GM23338 (cell line): ENCODE measurements at regions not wholly inside any gene's neighbourhood (a gene's known extent, or its start where the extent isn't known, plus 50 kb on each side); places are given as distances from the start of the nearest gene placed in this dataset.
A peak's percentile ranks its signal among the peaks of the same experiment; 100 is the strongest.

ENCODE experiments used
- ATAC-seq: fragments of 200-7000 bp; cut with Tn5 transposase; 3 replicates; pipeline ENCODE4 v1.9.1; 2020
- DNase-seq: peaks from one replicate; pipeline ENCODE4 v3.0.0-alpha.2; 2015; ENCODE audit warnings: low spot score
- H2AFZ ChIP-seq: fragments of 200-600 bp; sonication (generic); 2 replicates; pipeline ENCODE4 v1.8.0; 2016; ENCODE audit warnings: antibody characterized with exemption, mild to moderate bottlenecking, moderate library complexity
- H3F3A ChIP-seq: fragments of 200-600 bp; sonication (generic); replicated peaks from 2 replicates; pipeline ENCODE4 v1.8.0; 2017; ENCODE audit warnings: antibody characterized with exemption, mixed run types, low read depth
- H3K27ac ChIP-seq: fragments of 200-600 bp; sonication (generic); 2 replicates; pipeline ENCODE4 v1.6.1; 2016; ENCODE audit warnings: low read depth
- H3K27me3 ChIP-seq: fragments of 200-600 bp; sonication (generic); 2 replicates; pipeline ENCODE4 v1.8.0; 2016; ENCODE audit warnings: mild to moderate bottlenecking, mixed run types, moderate library complexity; ENCODE audit not compliant: insufficient read depth
- H3K36me3 ChIP-seq: fragments of 200-600 bp; sonication (generic); 2 replicates; pipeline ENCODE4 v1.8.0; 2016; ENCODE audit warnings: mild to moderate bottlenecking; ENCODE audit not compliant: insufficient read depth
- H3K4me1 ChIP-seq: fragments of 200-600 bp; sonication (generic); 2 replicates; pipeline ENCODE4 v1.8.0; 2016; ENCODE audit warnings: mild to moderate bottlenecking, moderate library complexity; ENCODE audit not compliant: insufficient read depth
- H3K4me2 ChIP-seq: fragments of 200-600 bp; sonication (generic); 2 replicates; pipeline ENCODE4 v1.7.1; 2017; ENCODE audit warnings: mixed run types
- H3K4me3 ChIP-seq: fragments of 200-600 bp; sonication (generic); 2 replicates; pipeline ENCODE4 v1.6.1; 2016; ENCODE audit warnings: mixed run types
- H3K79me2 ChIP-seq: fragments of 200-600 bp; sonication (generic); replicated peaks from 2 replicates; pipeline ENCODE4 v1.8.0; 2017; ENCODE audit warnings: mild to moderate bottlenecking; ENCODE audit not compliant: insufficient read depth
- H3K9me2 ChIP-seq: fragments of 200-600 bp; sonication (generic); 2 replicates; pipeline ENCODE4 v1.8.0; 2017; ENCODE audit not compliant: insufficient read depth
- H4K20me1 ChIP-seq: fragments of 200-600 bp; sonication (generic); replicated peaks from 2 replicates; pipeline ENCODE4 v1.8.0; 2017; ENCODE audit warnings: mild to moderate bottlenecking; ENCODE audit not compliant: insufficient read depth
- H3K27ac Mint-ChIP-seq: 2 replicates; pipeline ENCODE4 v1.8.0; 2020; ENCODE audit warnings: inconsistent platforms, mild to moderate bottlenecking, moderate library complexity, mixed read lengths
- H3K27me3 Mint-ChIP-seq: 3 replicates; pipeline ENCODE4 v1.8.0; 2022; ENCODE audit warnings: low read depth, mild to moderate bottlenecking, moderate library complexity, mixed read lengths, inconsistent platforms; ENCODE audit not compliant: insufficient read depth, poor library complexity
- H3K36me3 Mint-ChIP-seq: 3 replicates; pipeline ENCODE4 v1.8.0; 2021; ENCODE audit warnings: low read depth, mild to moderate bottlenecking, inconsistent platforms, moderate library complexity, mixed read lengths
- H3K4me1 Mint-ChIP-seq: 3 replicates; pipeline ENCODE4 v1.8.0; 2020; ENCODE audit warnings: mild to moderate bottlenecking, inconsistent platforms, mixed read lengths
- H3K4me3 Mint-ChIP-seq: 3 replicates; pipeline ENCODE4 v1.8.0; 2021; ENCODE audit warnings: moderate library complexity, mild to moderate bottlenecking, inconsistent platforms, mixed read lengths
- H3K9me3 Mint-ChIP-seq: 3 replicates; pipeline ENCODE4 v1.8.0; 2020; ENCODE audit warnings: moderate library complexity, mild to moderate bottlenecking, inconsistent platforms, mixed read lengths
- EZH2phosphoT487 ChIP-seq: fragments of 200-600 bp; sonication (generic); IDR thresholded peaks from one replicate; pipeline ENCODE4 v1.8.1; 2018; ENCODE audit warnings: antibody characterized with exemption; ENCODE audit not compliant: unreplicated experiment
- JUNB ChIP-seq: IDR thresholded peaks from one replicate; pipeline ENCODE4 v1.6.1; 2016; ENCODE audit warnings: antibody characterized with exemption; ENCODE audit not compliant: unreplicated experiment
- NANOG ChIP-seq: IDR thresholded peaks from 2 replicates; pipeline ENCODE4 v1.6.1; 2016; ENCODE audit warnings: antibody characterized with exemption, borderline replicate concordance
- POLR2AphosphoS5 ChIP-seq: IDR thresholded peaks from 2 replicates; pipeline ENCODE4 v1.6.1; 2016; ENCODE audit warnings: antibody characterized with exemption, low read depth
- STAT1 ChIP-seq: IDR thresholded peaks from one replicate; pipeline ENCODE4 v1.6.1; 2016; ENCODE audit warnings: antibody characterized with exemption; ENCODE audit not compliant: unreplicated experiment
- TF ChIP-seq, protein P1 (sequence below): fragments of 250-450 bp; sonication (Bioruptor Pico); IDR thresholded peaks from 2 replicates; pipeline ENCODE4 v1.5.0; 2020; ENCODE audit warnings: mild to moderate bottlenecking, moderate library complexity
- TF ChIP-seq, protein P2 (sequence below): IDR thresholded peaks from one replicate; pipeline ENCODE4 v1.6.1; 2018; ENCODE audit warnings: antibody characterized with exemption; ENCODE audit not compliant: unreplicated experiment
- TF ChIP-seq, protein P3 (sequence below): IDR thresholded peaks from 2 replicates; pipeline ENCODE4 v1.6.1; 2016; ENCODE audit warnings: antibody characterized with exemption

DNA sequence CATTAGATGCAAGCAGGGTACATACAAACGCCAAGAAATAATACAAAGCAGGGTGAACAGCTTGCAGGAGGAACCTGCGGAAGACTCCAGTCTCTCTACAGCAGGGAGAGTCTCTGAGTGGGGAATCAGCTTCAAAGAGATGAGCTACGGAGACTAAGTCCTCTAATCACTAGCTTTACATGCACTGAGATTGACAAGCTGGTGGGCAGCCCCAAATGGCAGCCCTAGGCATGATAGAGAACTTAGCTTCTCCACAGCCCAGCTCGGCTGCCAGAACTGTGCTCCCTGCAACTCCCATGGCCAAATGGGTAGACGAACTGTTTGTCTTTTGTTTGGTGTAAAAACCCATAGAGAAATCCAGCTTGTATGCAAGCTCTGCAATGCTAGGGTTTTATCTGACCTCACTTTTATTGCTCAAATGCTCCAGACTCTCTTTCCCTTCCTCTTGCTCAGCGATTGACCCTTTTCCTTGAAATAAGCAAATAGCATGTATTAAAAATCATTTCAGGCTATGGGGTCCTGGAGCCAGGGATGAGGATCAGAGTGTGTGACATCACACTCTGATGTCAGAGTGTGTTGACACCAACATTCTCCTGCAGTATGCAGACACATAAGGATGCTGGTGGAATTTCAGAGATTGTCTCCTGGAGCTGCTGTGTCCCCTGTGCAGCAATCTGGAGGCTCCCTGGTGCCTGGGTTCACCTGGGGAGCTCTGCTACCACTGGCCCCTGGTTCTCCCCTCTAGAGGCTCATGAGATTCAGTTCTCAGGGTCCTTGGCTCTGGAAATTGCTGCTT, 238.5 kb downstream of the TTLL7 start:
- ATAC-seq = no peak; the same call in 2 of the 3 replicates
- no peak overlapping the region for H3K27ac ChIP-seq

More for the DNA sequence above, 238.5 kb downstream of the TTLL7 start:
- Mint-ChIP-seq H3K9me3 (no peaks in the 10 kb centered on the region), H3K4me1 (peaks cover 17% of the 10 kb centered on the region), H3K36me3 (no peaks in the 10 kb centered on the region), H3K4me3 (no peak overlapping the region), H3K27ac (no peak overlapping the region), H3K27me3 (no peaks in the 10 kb centered on the region)
- no peaks in the 10 kb centered on the region for H3K27me3 ChIP-seq
- peak overlapping the region; percentile 79; the same call in 1 of the 2 replicates for H2AFZ ChIP-seq
- H3K4me2 ChIP-seq = no peak overlapping the region
- no peaks in the 10 kb centered on the region for H3K79me2 ChIP-seq
- no peaks in the 10 kb centered on the region for H3F3A ChIP-seq
- no peaks in the 10 kb centered on the region for H3K4me1 ChIP-seq
- no peaks in the 10 kb centered on the region for H3K36me3 ChIP-seq
- peaks cover 10% of the 10 kb centered on the region; the same call in 1 of the 2 replicates for H3K9me2 ChIP-seq
- no peak for DNase-seq
- no peak for TF ChIP-seq EZH2phosphoT487
- TF ChIP-seq, protein P1, sequence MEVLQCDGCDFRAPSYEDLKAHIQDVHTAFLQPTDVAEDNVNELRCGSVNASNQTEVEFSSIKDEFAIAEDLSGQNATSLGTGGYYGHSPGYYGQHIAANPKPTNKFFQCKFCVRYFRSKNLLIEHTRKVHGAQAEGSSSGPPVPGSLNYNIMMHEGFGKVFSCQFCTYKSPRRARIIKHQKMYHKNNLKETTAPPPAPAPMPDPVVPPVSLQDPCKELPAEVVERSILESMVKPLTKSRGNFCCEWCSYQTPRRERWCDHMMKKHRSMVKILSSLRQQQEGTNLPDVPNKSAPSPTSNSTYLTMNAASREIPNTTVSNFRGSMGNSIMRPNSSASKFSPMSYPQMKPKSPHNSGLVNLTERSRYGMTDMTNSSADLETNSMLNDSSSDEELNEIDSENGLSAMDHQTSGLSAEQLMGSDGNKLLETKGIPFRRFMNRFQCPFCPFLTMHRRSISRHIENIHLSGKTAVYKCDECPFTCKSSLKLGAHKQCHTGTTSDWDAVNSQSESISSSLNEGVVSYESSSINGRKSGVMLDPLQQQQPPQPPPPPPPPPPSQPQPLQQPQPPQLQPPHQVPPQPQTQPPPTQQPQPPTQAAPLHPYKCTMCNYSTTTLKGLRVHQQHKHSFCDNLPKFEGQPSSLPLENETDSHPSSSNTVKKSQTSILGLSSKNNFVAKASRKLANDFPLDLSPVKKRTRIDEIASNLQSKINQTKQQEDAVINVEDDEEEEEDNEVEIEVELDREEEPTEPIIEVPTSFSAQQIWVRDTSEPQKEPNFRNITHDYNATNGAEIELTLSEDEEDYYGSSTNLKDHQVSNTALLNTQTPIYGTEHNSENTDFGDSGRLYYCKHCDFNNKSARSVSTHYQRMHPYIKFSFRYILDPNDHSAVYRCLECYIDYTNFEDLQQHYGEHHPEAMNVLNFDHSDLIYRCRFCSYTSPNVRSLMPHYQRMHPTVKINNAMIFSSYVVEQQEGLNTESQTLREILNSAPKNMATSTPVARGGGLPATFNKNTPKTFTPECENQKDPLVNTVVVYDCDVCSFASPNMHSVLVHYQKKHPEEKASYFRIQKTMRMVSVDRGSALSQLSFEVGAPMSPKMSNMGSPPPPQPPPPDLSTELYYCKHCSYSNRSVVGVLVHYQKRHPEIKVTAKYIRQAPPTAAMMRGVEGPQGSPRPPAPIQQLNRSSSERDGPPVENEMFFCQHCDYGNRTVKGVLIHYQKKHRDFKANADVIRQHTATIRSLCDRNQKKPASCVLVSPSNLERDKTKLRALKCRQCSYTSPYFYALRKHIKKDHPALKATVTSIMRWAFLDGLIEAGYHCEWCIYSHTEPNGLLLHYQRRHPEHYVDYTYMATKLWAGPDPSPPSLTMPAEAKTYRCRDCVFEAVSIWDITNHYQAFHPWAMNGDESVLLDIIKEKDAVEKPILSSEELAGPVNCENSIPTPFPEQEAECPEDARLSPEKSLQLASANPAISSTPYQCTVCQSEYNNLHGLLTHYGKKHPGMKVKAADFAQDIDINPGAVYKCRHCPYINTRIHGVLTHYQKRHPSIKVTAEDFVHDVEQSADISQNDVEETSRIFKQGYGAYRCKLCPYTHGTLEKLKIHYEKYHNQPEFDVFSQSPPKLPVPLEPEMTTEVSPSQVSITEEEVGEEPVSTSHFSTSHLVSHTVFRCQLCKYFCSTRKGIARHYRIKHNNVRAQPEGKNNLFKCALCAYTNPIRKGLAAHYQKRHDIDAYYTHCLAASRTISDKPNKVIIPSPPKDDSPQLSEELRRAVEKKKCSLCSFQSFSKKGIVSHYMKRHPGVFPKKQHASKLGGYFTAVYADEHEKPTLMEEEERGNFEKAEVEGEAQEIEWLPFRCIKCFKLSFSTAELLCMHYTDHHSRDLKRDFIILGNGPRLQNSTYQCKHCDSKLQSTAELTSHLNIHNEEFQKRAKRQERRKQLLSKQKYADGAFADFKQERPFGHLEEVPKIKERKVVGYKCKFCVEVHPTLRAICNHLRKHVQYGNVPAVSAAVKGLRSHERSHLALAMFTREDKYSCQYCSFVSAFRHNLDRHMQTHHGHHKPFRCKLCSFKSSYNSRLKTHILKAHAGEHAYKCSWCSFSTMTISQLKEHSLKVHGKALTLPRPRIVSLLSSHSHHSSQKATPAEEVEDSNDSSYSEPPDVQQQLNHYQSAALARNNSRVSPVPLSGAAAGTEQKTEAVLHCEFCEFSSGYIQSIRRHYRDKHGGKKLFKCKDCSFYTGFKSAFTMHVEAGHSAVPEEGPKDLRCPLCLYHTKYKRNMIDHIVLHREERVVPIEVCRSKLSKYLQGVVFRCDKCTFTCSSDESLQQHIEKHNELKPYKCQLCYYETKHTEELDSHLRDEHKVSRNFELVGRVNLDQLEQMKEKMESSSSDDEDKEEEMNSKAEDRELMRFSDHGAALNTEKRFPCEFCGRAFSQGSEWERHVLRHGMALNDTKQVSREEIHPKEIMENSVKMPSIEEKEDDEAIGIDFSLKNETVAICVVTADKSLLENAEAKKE = no peak
- TF ChIP-seq STAT1 = no peak
- TF ChIP-seq JUNB = no peak
- TF ChIP-seq, protein P2, sequence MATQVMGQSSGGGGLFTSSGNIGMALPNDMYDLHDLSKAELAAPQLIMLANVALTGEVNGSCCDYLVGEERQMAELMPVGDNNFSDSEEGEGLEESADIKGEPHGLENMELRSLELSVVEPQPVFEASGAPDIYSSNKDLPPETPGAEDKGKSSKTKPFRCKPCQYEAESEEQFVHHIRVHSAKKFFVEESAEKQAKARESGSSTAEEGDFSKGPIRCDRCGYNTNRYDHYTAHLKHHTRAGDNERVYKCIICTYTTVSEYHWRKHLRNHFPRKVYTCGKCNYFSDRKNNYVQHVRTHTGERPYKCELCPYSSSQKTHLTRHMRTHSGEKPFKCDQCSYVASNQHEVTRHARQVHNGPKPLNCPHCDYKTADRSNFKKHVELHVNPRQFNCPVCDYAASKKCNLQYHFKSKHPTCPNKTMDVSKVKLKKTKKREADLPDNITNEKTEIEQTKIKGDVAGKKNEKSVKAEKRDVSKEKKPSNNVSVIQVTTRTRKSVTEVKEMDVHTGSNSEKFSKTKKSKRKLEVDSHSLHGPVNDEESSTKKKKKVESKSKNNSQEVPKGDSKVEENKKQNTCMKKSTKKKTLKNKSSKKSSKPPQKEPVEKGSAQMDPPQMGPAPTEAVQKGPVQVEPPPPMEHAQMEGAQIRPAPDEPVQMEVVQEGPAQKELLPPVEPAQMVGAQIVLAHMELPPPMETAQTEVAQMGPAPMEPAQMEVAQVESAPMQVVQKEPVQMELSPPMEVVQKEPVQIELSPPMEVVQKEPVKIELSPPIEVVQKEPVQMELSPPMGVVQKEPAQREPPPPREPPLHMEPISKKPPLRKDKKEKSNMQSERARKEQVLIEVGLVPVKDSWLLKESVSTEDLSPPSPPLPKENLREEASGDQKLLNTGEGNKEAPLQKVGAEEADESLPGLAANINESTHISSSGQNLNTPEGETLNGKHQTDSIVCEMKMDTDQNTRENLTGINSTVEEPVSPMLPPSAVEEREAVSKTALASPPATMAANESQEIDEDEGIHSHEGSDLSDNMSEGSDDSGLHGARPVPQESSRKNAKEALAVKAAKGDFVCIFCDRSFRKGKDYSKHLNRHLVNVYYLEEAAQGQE = no peak
- TF ChIP-seq, protein P3, sequence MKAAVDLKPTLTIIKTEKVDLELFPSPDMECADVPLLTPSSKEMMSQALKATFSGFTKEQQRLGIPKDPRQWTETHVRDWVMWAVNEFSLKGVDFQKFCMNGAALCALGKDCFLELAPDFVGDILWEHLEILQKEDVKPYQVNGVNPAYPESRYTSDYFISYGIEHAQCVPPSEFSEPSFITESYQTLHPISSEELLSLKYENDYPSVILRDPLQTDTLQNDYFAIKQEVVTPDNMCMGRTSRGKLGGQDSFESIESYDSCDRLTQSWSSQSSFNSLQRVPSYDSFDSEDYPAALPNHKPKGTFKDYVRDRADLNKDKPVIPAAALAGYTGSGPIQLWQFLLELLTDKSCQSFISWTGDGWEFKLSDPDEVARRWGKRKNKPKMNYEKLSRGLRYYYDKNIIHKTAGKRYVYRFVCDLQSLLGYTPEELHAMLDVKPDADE = no peak
- no peak for TF ChIP-seq POLR2AphosphoS5
- no peak for TF ChIP-seq NANOG
- no peak overlapping the region for H3K4me3 ChIP-seq
- no peaks in the 10 kb centered on the region for H4K20me1 ChIP-seq
